ENCODE measurements at regions not wholly inside any gene's neighbourhood (a gene's known extent, or its start where the extent isn't known, plus 50 kb on each side); places are given as distances from the start of the nearest gene placed in this dataset.

- Histone ChIP-seq H3K18ac (ENCODE audit: low read depth in 1 of 2, low read length in 2 of 2) (no peak overlapping the region), H3K36me3 (ENCODE audit: control insufficient read depth in 1 of 2, insufficient read depth in 2 of 2, low read depth in 1 of 2, low read length in 2 of 2) (no peaks in the 10 kb centered on the region), H3K4me3 (ENCODE audit: insufficient read depth in 1 of 2, low read depth in 1 of 2, low read length in 2 of 2) (no peak overlapping the region), H2BK120ac (ENCODE audit: low read depth, low read length) (no peak overlapping the region), H2AK5ac (ENCODE audit: low read length, severe bottlenecking) (no peak overlapping the region), H3K9ac (ENCODE audit: low read length) (no peak overlapping the region), H3K27ac (ENCODE audit: low read length, poor library complexity, severe bottlenecking) (no peak overlapping the region), H2BK15ac (ENCODE audit: low read depth, poor library complexity, severe bottlenecking) (no peak overlapping the region), H3K14ac (ENCODE audit: low read length in 2 of 2) (no peak overlapping the region), H3K27me3 (ENCODE audit: control insufficient read depth in 1 of 2, insufficient read depth in 1 of 2, low read length in 2 of 2) (no peaks in the 10 kb centered on the region), H3K4me1 (ENCODE audit: control insufficient read depth, insufficient read depth, low read depth, low read length) (peaks cover 2% of the 10 kb centered on the region), H3K9me3 (ENCODE audit: control insufficient read depth, low read length) (no peaks in the 10 kb centered on the region), H3K79me1 (replicated peaks; ENCODE audit: low read length, poor library complexity, severe bottlenecking) (no peaks in the 10 kb centered on the region), H2BK5ac (ENCODE audit: low read depth, low read length, poor library complexity, severe bottlenecking) (no peak overlapping the region), H4K91ac (ENCODE audit: low read length) (no peak overlapping the region), H3K4ac (ENCODE audit: low read depth in 1 of 2, low read length in 2 of 2) (no peak overlapping the region), H4K8ac (ENCODE audit: low read length) (no peak overlapping the region), H3K23ac (ENCODE audit: low read length in 2 of 2) (no peak overlapping the region), H2AFZ (ENCODE audit: low read depth, low read length) (no peak overlapping the region), H3K4me2 (ENCODE audit: low read length, poor library complexity, severe bottlenecking) (no peak overlapping the region), H2BK12ac (ENCODE audit: low read length in 2 of 2) (no peak overlapping the region)
- DNase-seq = no peak
- no CpG with 5 or more reads among the region's 2 CpGs for WGBS
These were observed 246.5 kb downstream of the TBX18 start for GRCh38 chr6:84517741-84518530.

DNA sequence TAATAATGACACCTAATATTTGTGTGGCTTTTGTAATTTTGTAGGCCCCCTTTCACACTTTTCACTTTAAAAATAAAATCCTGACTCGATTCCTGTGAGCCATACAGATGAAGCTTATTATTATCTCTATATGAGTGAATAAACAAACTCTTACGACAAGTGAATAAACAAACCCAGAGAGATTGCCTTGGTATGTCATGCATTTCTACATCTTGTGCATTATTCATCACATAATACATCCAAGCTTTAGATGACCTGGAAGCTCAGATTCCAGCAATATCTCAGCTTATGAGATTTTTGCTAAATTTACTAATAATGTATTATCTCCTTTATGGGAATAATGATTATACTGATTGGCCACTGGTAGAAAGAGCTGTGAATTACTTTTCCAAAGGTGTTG lies 248.2 kb downstream of the TBX18 start:
- H3K4me3 ChIP-seq (ENCODE audit: insufficient read depth in 1 of 2, low read depth in 1 of 2, low read length in 2 of 2) = no peak overlapping the region
- no peak overlapping the region for H3K9ac ChIP-seq (ENCODE audit: low read length)
- no peak overlapping the region for H2AFZ ChIP-seq (ENCODE audit: low read depth, low read length)
- no peak overlapping the region for H4K91ac ChIP-seq (ENCODE audit: low read length)
- H2AK5ac ChIP-seq (ENCODE audit: low read length, severe bottlenecking) = no peak overlapping the region
- H3K27ac ChIP-seq (ENCODE audit: low read length, poor library complexity, severe bottlenecking) = no peak overlapping the region
- H3K4me1 ChIP-seq (ENCODE audit: control insufficient read depth, insufficient read depth, low read depth, low read length) = no peaks in the 10 kb centered on the region
- 7% methylated on average over 1 of the region's 2 CpGs for WGBS
- H3K4me2 ChIP-seq (ENCODE audit: low read length, poor library complexity, severe bottlenecking) = no peak overlapping the region
- no peak overlapping the region for H4K8ac ChIP-seq (ENCODE audit: low read length)
- no peak overlapping the region for H3K14ac ChIP-seq (ENCODE audit: low read length in 2 of 2)
- H3K36me3 ChIP-seq (ENCODE audit: control insufficient read depth in 1 of 2, insufficient read depth in 2 of 2, low read depth in 1 of 2, low read length in 2 of 2) = no peaks in the 10 kb centered on the region
- H2BK120ac ChIP-seq (ENCODE audit: low read depth, low read length) = no peak overlapping the region
- no peaks in the 10 kb centered on the region for H3K79me1 ChIP-seq (replicated peaks; ENCODE audit: low read length, poor library complexity, severe bottlenecking)
- no peak overlapping the region for H2BK12ac ChIP-seq (ENCODE audit: low read length in 2 of 2)
- no peak overlapping the region for H2BK15ac ChIP-seq (ENCODE audit: low read depth, poor library complexity, severe bottlenecking)
- no peak overlapping the region for H3K23ac ChIP-seq (ENCODE audit: low read length in 2 of 2)
- H3K9me3 ChIP-seq (ENCODE audit: control insufficient read depth, low read length) = no peaks in the 10 kb centered on the region
- H3K4ac ChIP-seq (ENCODE audit: low read depth in 1 of 2, low read length in 2 of 2) = no peak overlapping the region
- H3K18ac ChIP-seq (ENCODE audit: low read depth in 1 of 2, low read length in 2 of 2) = no peak overlapping the region
- H2BK5ac ChIP-seq (ENCODE audit: low read depth, low read length, poor library complexity, severe bottlenecking) = no peak overlapping the region
- peak; percentile 13 for DNase-seq
- no peaks in the 10 kb centered on the region for H3K27me3 ChIP-seq (ENCODE audit: control insufficient read depth in 1 of 2, insufficient read depth in 1 of 2, low read length in 2 of 2)

- no peaks in the 10 kb centered on the region for H3K79me1 ChIP-seq (replicated peaks; ENCODE audit: low read length, poor library complexity, severe bottlenecking)
- H4K8ac ChIP-seq (ENCODE audit: low read length) = no peak overlapping the region
- DNase-seq = no peak
- no peak overlapping the region for H3K4me3 ChIP-seq (ENCODE audit: insufficient read depth in 1 of 2, low read depth in 1 of 2, low read length in 2 of 2)
- H2BK12ac ChIP-seq (ENCODE audit: low read length in 2 of 2) = no peak overlapping the region
- H3K4ac ChIP-seq (ENCODE audit: low read depth in 1 of 2, low read length in 2 of 2) = no peak overlapping the region
- H2AK5ac ChIP-seq (ENCODE audit: low read length, severe bottlenecking) = no peak overlapping the region
- H3K4me1 ChIP-seq (ENCODE audit: control insufficient read depth, insufficient read depth, low read depth, low read length) = no peaks in the 10 kb centered on the region
- H3K18ac ChIP-seq (ENCODE audit: low read depth in 1 of 2, low read length in 2 of 2) = no peak overlapping the region
- H3K27ac ChIP-seq (ENCODE audit: low read length, poor library complexity, severe bottlenecking) = no peak overlapping the region
- H2BK15ac ChIP-seq (ENCODE audit: low read depth, poor library complexity, severe bottlenecking) = no peak overlapping the region
- no peaks in the 10 kb centered on the region for H3K9me3 ChIP-seq (ENCODE audit: control insufficient read depth, low read length)
- H4K91ac ChIP-seq (ENCODE audit: low read length) = no peak overlapping the region
- no peaks in the 10 kb centered on the region for H3K36me3 ChIP-seq (ENCODE audit: control insufficient read depth in 1 of 2, insufficient read depth in 2 of 2, low read depth in 1 of 2, low read length in 2 of 2)
- no peak overlapping the region for H2BK120ac ChIP-seq (ENCODE audit: low read depth, low read length)
- no peak overlapping the region for H3K9ac ChIP-seq (ENCODE audit: low read length)
- no peak overlapping the region for H3K4me2 ChIP-seq (ENCODE audit: low read length, poor library complexity, severe bottlenecking)
- H2AFZ ChIP-seq (ENCODE audit: low read depth, low read length) = no peak overlapping the region
- H3K14ac ChIP-seq (ENCODE audit: low read length in 2 of 2) = no peak overlapping the region
- H2BK5ac ChIP-seq (ENCODE audit: low read depth, low read length, poor library complexity, severe bottlenecking) = no peak overlapping the region
- H3K27me3 ChIP-seq (ENCODE audit: control insufficient read depth in 1 of 2, insufficient read depth in 1 of 2, low read length in 2 of 2) = no peaks in the 10 kb centered on the region
- no peak overlapping the region for H3K23ac ChIP-seq (ENCODE audit: low read length in 2 of 2)
- WGBS = 77% methylated on average over 6 of the region's 6 CpGs
These were observed 249.3 kb downstream of the TBX18 start for GRCh38 chr6:84515067-84515466.

GRCh38 chr6:84514089-84514971 lies 250.1 kb downstream of the TBX18 start:
- H3K4me3 ChIP-seq (ENCODE audit: insufficient read depth in 1 of 2, low read depth in 1 of 2, low read length in 2 of 2) = no peak overlapping the region
- no peak overlapping the region for H4K8ac ChIP-seq (ENCODE audit: low read length)
- no peak overlapping the region for H3K4ac ChIP-seq (ENCODE audit: low read depth in 1 of 2, low read length in 2 of 2)
- no peak for DNase-seq
- H3K27me3 ChIP-seq (ENCODE audit: control insufficient read depth in 1 of 2, insufficient read depth in 1 of 2, low read length in 2 of 2) = no peaks in the 10 kb centered on the region
- 96% methylated on average over 4 of the region's 5 CpGs for WGBS
- no peak overlapping the region for H3K14ac ChIP-seq (ENCODE audit: low read length in 2 of 2)
- H3K4me2 ChIP-seq (ENCODE audit: low read length, poor library complexity, severe bottlenecking) = no peak overlapping the region
- H3K9me3 ChIP-seq (ENCODE audit: control insufficient read depth, low read length) = no peaks in the 10 kb centered on the region
- H4K91ac ChIP-seq (ENCODE audit: low read length) = no peak overlapping the region
- no peaks in the 10 kb centered on the region for H3K79me1 ChIP-seq (replicated peaks; ENCODE audit: low read length, poor library complexity, severe bottlenecking)
- H2AFZ ChIP-seq (ENCODE audit: low read depth, low read length) = no peak overlapping the region
- H2BK120ac ChIP-seq (ENCODE audit: low read depth, low read length) = no peak overlapping the region
- H3K36me3 ChIP-seq (ENCODE audit: control insufficient read depth in 1 of 2, insufficient read depth in 2 of 2, low read depth in 1 of 2, low read length in 2 of 2) = no peaks in the 10 kb centered on the region
- no peak overlapping the region for H3K27ac ChIP-seq (ENCODE audit: low read length, poor library complexity, severe bottlenecking)
- no peak overlapping the region for H2BK5ac ChIP-seq (ENCODE audit: low read depth, low read length, poor library complexity, severe bottlenecking)
- H2BK12ac ChIP-seq (ENCODE audit: low read length in 2 of 2) = no peak overlapping the region
- peak overlapping the region in 1 of 2 experiments; percentile 4 for H3K18ac ChIP-seq (ENCODE audit: low read depth in 1 of 2, low read length in 2 of 2)
- H2BK15ac ChIP-seq (ENCODE audit: low read depth, poor library complexity, severe bottlenecking) = no peak overlapping the region
- H3K23ac ChIP-seq (ENCODE audit: low read length in 2 of 2) = no peak overlapping the region
- H3K4me1 ChIP-seq (ENCODE audit: control insufficient read depth, insufficient read depth, low read depth, low read length) = peaks cover 1% of the 10 kb centered on the region
- H2AK5ac ChIP-seq (ENCODE audit: low read length, severe bottlenecking) = no peak overlapping the region
- H3K9ac ChIP-seq (ENCODE audit: low read length) = no peak overlapping the region
